ENCODE measurements at regions not wholly inside any gene's neighbourhood (a gene's known extent, or its start where the extent isn't known, plus 50 kb on each side); places are given as distances from the start of the nearest gene placed in this dataset.

- DNase-seq (ENCODE audit: low read depth): no peak
- no peak overlapping the region for H3K4me3 ChIP-seq (ENCODE audit: control insufficient read depth, low read depth, low read length)
- TF ChIP-seq, protein P1, sequence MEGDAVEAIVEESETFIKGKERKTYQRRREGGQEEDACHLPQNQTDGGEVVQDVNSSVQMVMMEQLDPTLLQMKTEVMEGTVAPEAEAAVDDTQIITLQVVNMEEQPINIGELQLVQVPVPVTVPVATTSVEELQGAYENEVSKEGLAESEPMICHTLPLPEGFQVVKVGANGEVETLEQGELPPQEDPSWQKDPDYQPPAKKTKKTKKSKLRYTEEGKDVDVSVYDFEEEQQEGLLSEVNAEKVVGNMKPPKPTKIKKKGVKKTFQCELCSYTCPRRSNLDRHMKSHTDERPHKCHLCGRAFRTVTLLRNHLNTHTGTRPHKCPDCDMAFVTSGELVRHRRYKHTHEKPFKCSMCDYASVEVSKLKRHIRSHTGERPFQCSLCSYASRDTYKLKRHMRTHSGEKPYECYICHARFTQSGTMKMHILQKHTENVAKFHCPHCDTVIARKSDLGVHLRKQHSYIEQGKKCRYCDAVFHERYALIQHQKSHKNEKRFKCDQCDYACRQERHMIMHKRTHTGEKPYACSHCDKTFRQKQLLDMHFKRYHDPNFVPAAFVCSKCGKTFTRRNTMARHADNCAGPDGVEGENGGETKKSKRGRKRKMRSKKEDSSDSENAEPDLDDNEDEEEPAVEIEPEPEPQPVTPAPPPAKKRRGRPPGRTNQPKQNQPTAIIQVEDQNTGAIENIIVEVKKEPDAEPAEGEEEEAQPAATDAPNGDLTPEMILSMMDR (IDR thresholded peaks at IDR 0.05; ENCODE audit: control insufficient read depth, insufficient read depth, low read depth, low read length, missing control alignments): no peak
Observed at GRCh38 chr21:22516230-22516629, 1518.0 kb downstream of the NCAM2 start.

DNA sequence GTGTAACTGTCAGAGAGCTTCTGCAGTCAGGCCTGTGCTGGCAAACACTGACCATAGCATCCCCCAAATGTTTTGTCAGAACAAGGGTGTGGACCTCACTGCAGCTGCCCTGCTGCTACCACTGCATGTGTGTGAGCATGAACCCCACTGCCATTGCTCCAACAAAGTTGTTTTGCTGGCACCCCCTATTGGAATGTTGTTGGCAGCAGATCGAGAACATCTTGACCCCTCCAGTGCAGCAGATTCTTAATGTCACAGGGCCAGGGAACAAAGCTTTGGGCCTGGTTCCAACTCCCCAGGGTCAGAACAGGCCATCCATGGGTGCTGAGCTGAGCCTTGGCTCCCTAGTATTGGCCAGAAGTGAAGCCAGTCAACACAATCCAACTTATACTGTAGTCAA lies 1537.4 kb downstream of the NCAM2 start:
- no peak overlapping the region for H3K4me3 ChIP-seq (ENCODE audit: control insufficient read depth, low read depth, low read length)
- no peak for DNase-seq (ENCODE audit: low read depth)
- TF ChIP-seq, protein P1 (IDR thresholded peaks at IDR 0.05; ENCODE audit: control insufficient read depth, insufficient read depth, low read depth, low read length, missing control alignments): no peak

- TF ChIP-seq, protein P1 (IDR thresholded peaks at IDR 0.05; ENCODE audit: control insufficient read depth, insufficient read depth, low read depth, low read length, missing control alignments): no peak
- no peak overlapping the region for H3K4me3 ChIP-seq (ENCODE audit: control insufficient read depth, low read depth, low read length)
- DNase-seq (ENCODE audit: low read depth): no peak
Observed at GRCh38 chr21:22536509-22536908, 1538.3 kb downstream of the NCAM2 start.

- no peak overlapping the region for H3K4me3 ChIP-seq (ENCODE audit: control insufficient read depth, low read depth, low read length)
- TF ChIP-seq, protein P1 (IDR thresholded peaks at IDR 0.05; ENCODE audit: control insufficient read depth, insufficient read depth, low read depth, low read length, missing control alignments): no peak
- DNase-seq (ENCODE audit: low read depth): no peak
Observed at GRCh38 chr21:22544747-22545146, 1546.5 kb downstream of the NCAM2 start.

DNA sequence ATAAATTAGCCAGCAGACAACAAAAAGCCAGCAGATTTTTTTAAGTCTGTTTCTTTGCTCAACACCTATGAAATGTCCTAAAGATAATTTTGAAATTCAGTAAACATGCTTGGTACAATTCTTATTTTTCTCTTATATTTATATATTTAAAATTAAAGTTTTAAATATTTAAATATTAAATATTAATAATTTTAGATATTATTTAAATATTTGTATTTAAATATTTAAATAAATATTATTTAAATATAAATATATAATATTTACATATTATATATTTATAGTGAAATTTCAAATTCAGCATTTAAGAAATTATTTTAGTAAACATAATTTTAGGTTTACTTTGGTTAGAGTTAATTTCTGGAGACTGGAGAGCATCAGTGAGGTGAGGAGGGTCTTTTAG lies 1554.2 kb downstream of the NCAM2 start:
- TF ChIP-seq, protein P1 (IDR thresholded peaks at IDR 0.05; ENCODE audit: control insufficient read depth, insufficient read depth, low read depth, low read length, missing control alignments): no peak
- DNase-seq (ENCODE audit: low read depth): no peak

DNA sequence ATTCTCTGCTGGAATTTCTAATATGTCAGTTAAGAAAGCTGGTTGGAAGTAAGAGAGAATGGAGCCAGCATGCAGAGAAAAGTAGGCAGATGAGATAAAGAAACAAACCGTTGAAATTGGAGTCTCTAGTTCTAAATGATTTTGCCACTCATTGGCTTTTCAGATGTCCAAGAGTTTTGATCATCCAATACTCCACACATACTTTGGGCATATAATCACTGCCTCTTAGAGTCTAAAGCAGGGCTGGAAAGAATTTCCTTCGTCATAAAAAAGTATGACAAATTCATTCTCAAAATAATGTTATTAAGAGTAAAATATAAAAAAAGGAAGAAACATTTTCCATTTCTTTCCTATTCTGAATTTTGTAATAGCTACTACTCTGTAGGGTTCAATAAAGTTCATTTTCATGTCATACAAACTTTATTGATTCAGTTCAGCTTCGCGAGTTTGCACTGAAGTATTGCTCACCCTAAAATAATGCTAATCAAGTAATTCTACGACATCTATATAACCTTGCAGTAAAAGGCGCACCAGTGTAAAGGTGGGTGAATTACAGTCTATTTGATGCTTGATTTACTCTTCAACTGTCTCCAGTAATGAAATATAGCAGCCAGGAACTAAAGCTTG lies 1556.6 kb downstream of the NCAM2 start:
- DNase-seq (ENCODE audit: low read depth): no peak
- H3K4me3 ChIP-seq (ENCODE audit: control insufficient read depth, low read depth, low read length): no peak overlapping the region
- TF ChIP-seq, protein P1 (IDR thresholded peaks at IDR 0.05; ENCODE audit: control insufficient read depth, insufficient read depth, low read depth, low read length, missing control alignments): no peak

More for the DNA sequence above, 1554.2 kb downstream of the NCAM2 start:
- no peak overlapping the region for H3K4me3 ChIP-seq (ENCODE audit: control insufficient read depth, low read depth, low read length)
